OCI-LY3 (cell line): ENCODE measurements at regions not wholly inside any gene's neighbourhood (a gene's known extent, or its start where the extent isn't known, plus 50 kb on each side); places are given as distances from the start of the nearest gene placed in this dataset.

Experiments
- H2AFZ ChIP-seq: fragments of 200-600, 300-600 bp; shearing (Covaris generic); 2 replicates; pipeline ENCODE4 v1.6.0; 2014; ENCODE audit warnings: antibody characterized with exemption, low read depth, low read length
- H3K27ac ChIP-seq: fragments of 200-600, 300-600 bp; sonication (generic); 2 replicates; pipeline ENCODE4 v1.5.1; 2014; ENCODE audit warnings: mild to moderate bottlenecking, low read length, moderate library complexity, mixed read lengths
- H3K27me3 ChIP-seq: fragments of 200-600, 300-600 bp; sonication (generic); 2 replicates; pipeline ENCODE4 v1.6.1; 2014; ENCODE audit warnings: low read depth, low read length, mixed read lengths
- H3K36me3 ChIP-seq: fragments of 200-600, 300-600 bp; sonication (generic); replicated peaks from 2 replicates; pipeline ENCODE3; 2014; ENCODE audit warnings: low read depth, low read length, mixed read lengths
- H3K4me1 ChIP-seq: fragments of 300-600, 200-600 bp; sonication (generic); 2 replicates; pipeline ENCODE4 v1.6.1; 2014; ENCODE audit warnings: low read length, mixed read lengths
- H3K4me2 ChIP-seq: fragments of 200-600, 300-600 bp; sonication (generic); 2 replicates; pipeline ENCODE4 v1.6.1; 2014; ENCODE audit warnings: low read length, mixed read lengths
- H3K4me3 ChIP-seq: fragments of 300-600, 200-600 bp; sonication (generic); 2 replicates; pipeline ENCODE4 v1.5.1; 2014; ENCODE audit warnings: antibody characterized with exemption, mild to moderate bottlenecking, low read length, moderate library complexity
- H3K79me2 ChIP-seq: fragments of 300-600, 200-600 bp; shearing (Covaris generic); 2 replicates; pipeline ENCODE4 v1.6.1; 2014; ENCODE audit warnings: mild to moderate bottlenecking, low read length, mixed read lengths
- H3K9ac ChIP-seq: fragments of 300-600, 200-600 bp; shearing (Covaris generic); 2 replicates; pipeline ENCODE4 v1.6.0; 2014; ENCODE audit warnings: mild to moderate bottlenecking, low read length, moderate library complexity
- H3K9me3 ChIP-seq: fragments of 200-600, 300-600 bp; shearing (Covaris generic); 2 replicates; pipeline ENCODE4 v1.6.1; 2014; ENCODE audit warnings: low read length, mixed read lengths; ENCODE audit not compliant: insufficient read depth
- H4K20me1 ChIP-seq: fragments of 200-600, 300-600 bp; sonication (generic); 2 replicates; pipeline ENCODE4 v1.6.1; 2016; ENCODE audit warnings: low read length, mixed read lengths; ENCODE audit not compliant: insufficient read depth
- CTCF ChIP-seq: fragments of 200-600, 300-600 bp; sonication (generic); IDR thresholded peaks from 2 replicates; pipeline ENCODE4 v1.5.1; 2014; ENCODE audit warnings: antibody characterized with exemption, low read length, low read depth
- EZH2phosphoT487 ChIP-seq: fragments of 200-600 bp; shearing (Covaris generic); IDR thresholded peaks from 2 replicates; pipeline ENCODE4 v1.6.1; 2018; ENCODE audit warnings: antibody characterized with exemption, mixed run types, low read depth

GRCh38 chr10:6759961-6760360 lies 179.9 kb upstream of the PRKCQ start:
- Histone ChIP-seq H3K4me3 (no peak overlapping the region), H3K27me3 (peaks cover 30% of the 10 kb centered on the region), H2AFZ (no peak overlapping the region), H3K4me2 (no peak overlapping the region), H3K27ac (no peak overlapping the region), H3K4me1 (no peaks in the 10 kb centered on the region), H4K20me1 (no peaks in the 10 kb centered on the region), H3K36me3 (no peaks in the 10 kb centered on the region), H3K9me3 (no peaks in the 10 kb centered on the region), H3K9ac (no peak overlapping the region), H3K79me2 (no peaks in the 10 kb centered on the region)
- TF ChIP-seq EZH2phosphoT487 = no peak
- no peak for TF ChIP-seq CTCF

GRCh38 chr10:6757158-6757557 lies 177.1 kb upstream of the PRKCQ start:
- Histone ChIP-seq H2AFZ (no peak overlapping the region), H3K9me3 (no peaks in the 10 kb centered on the region), H3K36me3 (no peaks in the 10 kb centered on the region), H3K4me2 (no peak overlapping the region), H3K4me1 (no peaks in the 10 kb centered on the region), H3K4me3 (no peak overlapping the region), H3K27ac (no peak overlapping the region), H4K20me1 (no peaks in the 10 kb centered on the region), H3K9ac (no peak overlapping the region), H3K27me3 (peaks cover 23% of the 10 kb centered on the region), H3K79me2 (no peaks in the 10 kb centered on the region)
- TF ChIP-seq EZH2phosphoT487 = no peak
- no peak for TF ChIP-seq CTCF

DNA sequence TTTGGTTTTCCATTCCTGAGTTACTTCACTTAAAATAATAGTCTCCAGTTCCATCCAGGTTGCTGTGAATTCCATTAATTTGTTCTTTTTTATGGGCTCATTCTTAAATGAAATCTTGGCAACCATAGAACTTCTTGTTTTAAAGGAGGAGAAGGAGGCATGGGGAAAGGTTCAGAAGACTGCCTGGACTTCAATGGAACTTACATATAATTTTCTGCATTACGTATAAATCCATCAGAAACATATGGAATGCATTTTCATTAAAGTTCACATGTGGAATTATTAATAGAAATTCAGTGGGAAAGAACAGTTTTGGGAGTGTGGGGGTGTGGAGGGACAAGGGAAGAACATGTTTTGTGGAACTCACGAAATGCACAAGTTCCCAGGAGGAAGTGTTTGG lies 176.6 kb upstream of the PRKCQ start:
- Histone ChIP-seq H3K27me3 (peaks cover 19% of the 10 kb centered on the region), H3K9ac (no peak overlapping the region), H3K4me3 (no peak overlapping the region), H3K36me3 (no peaks in the 10 kb centered on the region), H3K27ac (no peak overlapping the region), H3K79me2 (no peaks in the 10 kb centered on the region), H4K20me1 (no peaks in the 10 kb centered on the region), H3K9me3 (no peaks in the 10 kb centered on the region), H3K4me2 (no peak overlapping the region), H2AFZ (no peak overlapping the region), H3K4me1 (no peaks in the 10 kb centered on the region)
- TF ChIP-seq EZH2phosphoT487 = no peak
- no peak for TF ChIP-seq CTCF

DNA sequence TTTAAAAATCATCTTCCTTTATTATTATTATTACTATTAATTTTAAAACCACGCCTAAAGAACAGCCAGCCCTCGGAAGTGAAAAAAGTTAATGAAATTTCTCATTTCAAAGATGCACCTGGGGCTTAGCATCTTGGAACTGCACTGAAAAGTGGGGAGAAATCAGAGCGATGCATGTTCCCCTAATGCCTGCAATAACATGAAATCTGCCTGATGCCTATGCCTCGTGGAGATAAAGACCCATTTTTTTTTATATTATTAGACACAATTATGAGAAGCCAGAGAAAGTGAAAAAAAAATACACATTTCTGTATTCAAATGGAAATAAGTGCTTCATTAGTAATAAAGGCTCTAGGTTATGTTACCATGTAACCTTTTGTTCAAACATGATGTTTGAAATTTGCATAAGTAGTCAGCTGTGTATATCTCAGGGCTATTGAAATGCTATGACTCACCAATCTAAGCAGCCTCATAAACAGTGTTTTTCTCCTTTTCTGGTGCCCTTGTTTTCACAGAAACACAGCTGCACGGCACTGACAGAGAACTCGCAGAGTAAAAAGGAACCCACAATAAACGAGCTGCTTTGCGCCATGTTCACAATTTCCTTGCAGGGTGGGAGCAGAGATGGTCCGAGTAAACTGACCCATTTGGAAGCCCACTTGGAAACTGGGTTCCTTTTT lies 175.8 kb upstream of the PRKCQ start:
- TF ChIP-seq CTCF (no peak), EZH2phosphoT487 (no peak)

More for the DNA sequence above, 175.8 kb upstream of the PRKCQ start:
- Histone ChIP-seq H3K79me2 (no peaks in the 10 kb centered on the region), H3K9me3 (no peaks in the 10 kb centered on the region), H3K36me3 (no peaks in the 10 kb centered on the region), H3K27ac (no peak overlapping the region), H2AFZ (no peak overlapping the region), H3K4me2 (no peak overlapping the region), H3K4me3 (no peak overlapping the region), H3K4me1 (no peaks in the 10 kb centered on the region), H3K9ac (no peak overlapping the region), H3K27me3 (peaks cover 15% of the 10 kb centered on the region), H4K20me1 (no peaks in the 10 kb centered on the region)
